ENCODE measurements at regions not wholly inside any gene's neighbourhood (a gene's known extent, or its start where the extent isn't known, plus 50 kb on each side); places are given as distances from the start of the nearest gene placed in this dataset.

DNA sequence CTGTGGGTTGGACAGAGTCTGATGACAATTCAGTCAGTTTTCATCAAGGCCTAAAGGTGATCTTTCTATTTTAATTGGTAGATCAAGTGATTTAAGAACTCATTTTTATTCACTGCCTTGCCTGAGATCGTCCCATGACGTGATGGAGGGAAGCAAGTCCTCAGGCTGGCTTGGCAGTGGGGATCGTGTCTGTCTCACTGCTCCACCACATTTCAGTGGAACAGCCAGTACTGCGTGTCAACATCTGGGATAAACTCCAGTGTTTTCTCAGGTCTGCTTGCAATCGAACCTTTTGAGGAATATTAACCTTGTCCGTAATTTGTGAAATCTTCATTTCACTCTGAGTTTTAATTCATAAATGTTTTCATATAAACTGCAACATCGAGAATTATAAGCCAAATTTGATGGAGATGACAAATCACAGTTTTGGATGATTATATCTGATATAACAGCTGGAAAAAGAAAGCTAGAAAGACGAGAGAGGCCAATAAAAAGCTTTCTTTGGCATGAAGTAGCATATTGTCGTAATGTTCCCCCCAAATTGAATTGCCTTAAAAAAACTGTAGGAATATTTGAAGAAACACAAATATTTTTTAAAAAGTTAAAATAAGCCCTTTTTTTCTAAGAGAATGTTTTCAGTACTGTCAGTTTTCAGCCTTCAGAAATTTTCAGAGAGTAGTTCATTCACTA, 414.7 kb upstream of the SPRED2 start:
- Histone ChIP-seq H3K4me3 (ENCODE audit: insufficient read depth, low read depth, low read length) (no peak overlapping the region), H2AK9ac (replicated peaks; ENCODE audit: low read depth, low read length, poor library complexity) (no peak overlapping the region), H3K4me2 (ENCODE audit: low read depth, low read length) (no peak overlapping the region), H3K18ac (ENCODE audit: low read depth, low read length) (no peak overlapping the region), H3K27ac (ENCODE audit: insufficient read depth, low read length) (no peak overlapping the region), H4K5ac (ENCODE audit: low read depth, low read length) (no peak overlapping the region), H2BK5ac (ENCODE audit: low read depth, low read length, poor library complexity, severe bottlenecking) (no peak overlapping the region), H2BK120ac (ENCODE audit: low read depth, low read length) (no peak overlapping the region), H3K36me3 (ENCODE audit: control insufficient read depth, insufficient read depth, low read length) (no peaks in the 10 kb centered on the region), H3K9me1 (ENCODE audit: insufficient read depth, low read length) (no peaks in the 10 kb centered on the region), H3K9me3 (ENCODE audit: control insufficient read depth, insufficient read depth, low read length) (no peaks in the 10 kb centered on the region), H3K79me1 (ENCODE audit: low read depth in 1 of 2, low read length in 2 of 2) (no peaks in the 10 kb centered on the region), H3K23ac (ENCODE audit: low read depth, low read length) (no peak overlapping the region), H3K4me1 (ENCODE audit: control insufficient read depth, insufficient read depth, low read length) (no peaks in the 10 kb centered on the region), H2BK20ac (ENCODE audit: low read depth, low read length) (no peak overlapping the region), H4K8ac (ENCODE audit: low read depth in 2 of 2, low read length in 2 of 2) (no peak overlapping the region), H3K56ac (ENCODE audit: extremely low read depth, insufficient read depth, low read length) (no peak overlapping the region), H2AK5ac (ENCODE audit: low read depth, low read length) (no peak overlapping the region), H3K27me3 (ENCODE audit: control insufficient read depth, insufficient read depth, low read length) (peaks cover 7% of the 10 kb centered on the region; the same call in 1 of the 2 replicates), H2BK15ac (ENCODE audit: low read depth, low read length) (no peak overlapping the region), H4K91ac (ENCODE audit: insufficient read depth, low read depth, low read length) (no peak overlapping the region), H3K14ac (replicated peaks; ENCODE audit: low read depth, low read length) (no peak overlapping the region), H3K4ac (ENCODE audit: low read depth, low read length) (no peak overlapping the region), H4K20me1 (ENCODE audit: insufficient read depth, low read length) (no peaks in the 10 kb centered on the region), H2AFZ (replicated peaks; ENCODE audit: low read length, poor library complexity) (no peak overlapping the region), H3K9ac (ENCODE audit: low read depth, low read length) (no peak overlapping the region)
- in situ Hi-C loops (cut with MboI; ENCODE audit: low sequenced_read_pairs) = no loop called here
- dilution Hi-C loops (cut with HindIII; ENCODE audit: low sequenced_read_pairs, unreplicated experiment) = no loop called here
- CTCF ChIA-PET = interaction anchor here (0.8 kb wide), 1 partner anchor 207 kb away, joined by 3 read pairs; no protein-coding TSS in a partner anchor
- no TSS peak for BruUV-seq (replicated peaks)
- whole genome bisulfite sequencing, 2 experiments (ENCODE audit: extremely low coverage in 2 of 2, insufficient read length in 1 of 2) = 65% methylated on average over 2 of the region's 9 CpGs; no CpG with 5 or more reads in 1 of the 2 experiments
- ATAC-seq (ENCODE audit: low read depth) (no peak), DNase-seq (no peak)
- intact Hi-C loops (cut with micrococcal nuclease) = no loop called here
- TF ChIP-seq RFX5 (IDR thresholded peaks at IDR 0.05; ENCODE audit: low read depth, low read length) = no peak
- TF ChIP-seq MXI1 (IDR thresholded peaks at IDR 0.05; ENCODE audit: borderline replicate concordance, low read depth, low read length) = no peak
- no peak for TF ChIP-seq POLR2A (IDR thresholded peaks at IDR 0.05; ENCODE audit: low read depth, low read length)
- no peak for TF ChIP-seq NFE2L2 (IDR thresholded peaks at IDR 0.05; ENCODE audit: low read depth, low read length)
- TF ChIP-seq FOS (IDR thresholded peaks at IDR 0.05; ENCODE audit: low read depth, low read length) = no peak
- no peak for TF ChIP-seq RAD21 (IDR thresholded peaks at IDR 0.05; ENCODE audit: low read length)
- TF ChIP-seq, protein P1, sequence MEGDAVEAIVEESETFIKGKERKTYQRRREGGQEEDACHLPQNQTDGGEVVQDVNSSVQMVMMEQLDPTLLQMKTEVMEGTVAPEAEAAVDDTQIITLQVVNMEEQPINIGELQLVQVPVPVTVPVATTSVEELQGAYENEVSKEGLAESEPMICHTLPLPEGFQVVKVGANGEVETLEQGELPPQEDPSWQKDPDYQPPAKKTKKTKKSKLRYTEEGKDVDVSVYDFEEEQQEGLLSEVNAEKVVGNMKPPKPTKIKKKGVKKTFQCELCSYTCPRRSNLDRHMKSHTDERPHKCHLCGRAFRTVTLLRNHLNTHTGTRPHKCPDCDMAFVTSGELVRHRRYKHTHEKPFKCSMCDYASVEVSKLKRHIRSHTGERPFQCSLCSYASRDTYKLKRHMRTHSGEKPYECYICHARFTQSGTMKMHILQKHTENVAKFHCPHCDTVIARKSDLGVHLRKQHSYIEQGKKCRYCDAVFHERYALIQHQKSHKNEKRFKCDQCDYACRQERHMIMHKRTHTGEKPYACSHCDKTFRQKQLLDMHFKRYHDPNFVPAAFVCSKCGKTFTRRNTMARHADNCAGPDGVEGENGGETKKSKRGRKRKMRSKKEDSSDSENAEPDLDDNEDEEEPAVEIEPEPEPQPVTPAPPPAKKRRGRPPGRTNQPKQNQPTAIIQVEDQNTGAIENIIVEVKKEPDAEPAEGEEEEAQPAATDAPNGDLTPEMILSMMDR (conservative IDR thresholded peaks at IDR 0.05; ENCODE audit: low read depth, low read length) = no peak
- no peak for TF ChIP-seq MAFK (IDR thresholded peaks at IDR 0.05; ENCODE audit: low read depth, low read length)
- TF ChIP-seq CHD1 (IDR thresholded peaks at IDR 0.05; ENCODE audit: low read depth, low read length) = no peak
- TF ChIP-seq CEBPB (IDR thresholded peaks at IDR 0.05; ENCODE audit: low read depth, low read length) = no peak
- TF ChIP-seq SMC3 (IDR thresholded peaks at IDR 0.05; ENCODE audit: low read depth, low read length) = no peak
- TF ChIP-seq RCOR1 (IDR thresholded peaks at IDR 0.05; ENCODE audit: insufficient replicate concordance, low read length) = no peak
- TF ChIP-seq, protein P2, sequence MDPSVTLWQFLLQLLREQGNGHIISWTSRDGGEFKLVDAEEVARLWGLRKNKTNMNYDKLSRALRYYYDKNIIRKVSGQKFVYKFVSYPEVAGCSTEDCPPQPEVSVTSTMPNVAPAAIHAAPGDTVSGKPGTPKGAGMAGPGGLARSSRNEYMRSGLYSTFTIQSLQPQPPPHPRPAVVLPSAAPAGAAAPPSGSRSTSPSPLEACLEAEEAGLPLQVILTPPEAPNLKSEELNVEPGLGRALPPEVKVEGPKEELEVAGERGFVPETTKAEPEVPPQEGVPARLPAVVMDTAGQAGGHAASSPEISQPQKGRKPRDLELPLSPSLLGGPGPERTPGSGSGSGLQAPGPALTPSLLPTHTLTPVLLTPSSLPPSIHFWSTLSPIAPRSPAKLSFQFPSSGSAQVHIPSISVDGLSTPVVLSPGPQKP (IDR thresholded peaks at IDR 0.05; ENCODE audit: borderline replicate concordance, low read depth, low read length) = no peak
- TF ChIP-seq, protein P3, sequence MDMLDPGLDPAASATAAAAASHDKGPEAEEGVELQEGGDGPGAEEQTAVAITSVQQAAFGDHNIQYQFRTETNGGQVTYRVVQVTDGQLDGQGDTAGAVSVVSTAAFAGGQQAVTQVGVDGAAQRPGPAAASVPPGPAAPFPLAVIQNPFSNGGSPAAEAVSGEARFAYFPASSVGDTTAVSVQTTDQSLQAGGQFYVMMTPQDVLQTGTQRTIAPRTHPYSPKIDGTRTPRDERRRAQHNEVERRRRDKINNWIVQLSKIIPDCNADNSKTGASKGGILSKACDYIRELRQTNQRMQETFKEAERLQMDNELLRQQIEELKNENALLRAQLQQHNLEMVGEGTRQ (IDR thresholded peaks at IDR 0.05; ENCODE audit: low read depth, low read length) = no peak
- no peak for TF ChIP-seq MAZ (IDR thresholded peaks at IDR 0.05; ENCODE audit: borderline replicate concordance, low read depth, low read length)
- no peak for TF ChIP-seq BHLHE40 (IDR thresholded peaks at IDR 0.05; ENCODE audit: low read depth, low read length)
- POLR2A ChIA-PET (ENCODE audit: unreplicated experiment) = no interaction called here

Data from IMR-90 (cell line).